ENCODE measurements at regions not wholly inside any gene's neighbourhood (a gene's known extent, or its start where the extent isn't known, plus 50 kb on each side); places are given as distances from the start of the nearest gene placed in this dataset.

- Mint-ChIP-seq H3K4me3 (no peak overlapping the region), H3K27me3 (ENCODE audit: low read depth) (no peaks in the 10 kb centered on the region), H3K36me3 (ENCODE audit: insufficient read depth in 1 of 3, low read depth in 3 of 3) (peaks cover 22 to 27% (median 25%) of the 10 kb centered on the region in 3 experiments), H3K4me1 (peaks cover 8 to 12% of the 10 kb centered on the region in 2 experiments), H3K9me3 (peaks cover 3 to 16% of the 10 kb centered on the region in 2 experiments; a peak in 1 of 5 replicates), H3K27ac (no peak overlapping the region)
- no peak overlapping the region for H3T11ph ChIP-seq (ENCODE audit: low read length)
- H2AK5ac ChIP-seq (ENCODE audit: insufficient read length, low read length) = no peak overlapping the region
- WGBS (ENCODE audit: extremely low coverage, insufficient read length, low lambda C conversion rate) = no CpG with 5 or more reads among the region's 3 CpGs
- H3K23me2 ChIP-seq (ENCODE audit: insufficient read length, low read depth, low read length, poor library complexity, severe bottlenecking) = no peaks in the 10 kb centered on the region
- no peak overlapping the region for H3K56ac ChIP-seq (ENCODE audit: insufficient read length, low read depth, low read length)
- peaks cover 4% of the 10 kb centered on the region for H3K4me1 ChIP-seq (ENCODE audit: insufficient read depth, low read length)
- H3K14ac ChIP-seq (ENCODE audit: insufficient read depth, low read length) = no peak overlapping the region
- no peak for DNase-seq
- no peak for TF ChIP-seq CTCF (conservative IDR thresholded peaks at IDR 0.05)
- H3K27me3 ChIP-seq (ENCODE audit: insufficient read depth, low read length) = no peaks in the 10 kb centered on the region
- no peak overlapping the region for H4K5ac ChIP-seq (ENCODE audit: insufficient read length, low read depth, low read length)
- H4K91ac ChIP-seq (ENCODE audit: insufficient read length, low read depth, low read length) = no peak overlapping the region
- H2BK5ac ChIP-seq (ENCODE audit: insufficient read length, low read length) = no peak overlapping the region
- no peak overlapping the region for H3K27ac ChIP-seq (ENCODE audit: insufficient read length, low read depth, low read length)
- H3K79me2 ChIP-seq (ENCODE audit: insufficient read depth, low read length) = no peaks in the 10 kb centered on the region
- no peaks in the 10 kb centered on the region for H4K20me1 ChIP-seq (ENCODE audit: control insufficient read depth, insufficient read depth, insufficient read length)
- no peak overlapping the region for H2BK12ac ChIP-seq (ENCODE audit: insufficient read length, low read depth, low read length)
- H2BK15ac ChIP-seq (ENCODE audit: low read depth, low read length) = no peak overlapping the region
- no peak overlapping the region for H4K8ac ChIP-seq (replicated peaks; ENCODE audit: insufficient read length, low read depth, low read length)
- no peak overlapping the region for H2BK120ac ChIP-seq (ENCODE audit: low read depth, low read length, poor library complexity, severe bottlenecking)
- H3K4ac ChIP-seq (ENCODE audit: low read depth, low read length) = no peak overlapping the region
- no peak overlapping the region for H3K4me2 ChIP-seq (ENCODE audit: insufficient read depth, insufficient read length, low read length)
- no peaks in the 10 kb centered on the region for H3K79me1 ChIP-seq (ENCODE audit: insufficient read depth, low read depth, low read length, poor library complexity, severe bottlenecking)
- no peak overlapping the region for H3K9ac ChIP-seq (ENCODE audit: extremely low read depth, insufficient read length, low read length)
- H2AFZ ChIP-seq (ENCODE audit: low read length) = no peak overlapping the region
- H3K23ac ChIP-seq (ENCODE audit: insufficient read length, low read depth, low read length) = no peak overlapping the region
- H3K9me3 ChIP-seq (ENCODE audit: control insufficient read depth, low read depth, low read length) = no peaks in the 10 kb centered on the region
- H3K18ac ChIP-seq (ENCODE audit: insufficient read length, low read depth, low read length) = no peak overlapping the region
- H2BK20ac ChIP-seq (ENCODE audit: low read depth, low read length, poor library complexity, severe bottlenecking) = no peak overlapping the region
Measured at GRCh38 chr6:22082218-22082617, 214.6 kb downstream of the PRL start.
